Stomach (tissue), 4 donors: ENCODE measurements at regions not wholly inside any gene's neighbourhood (a gene's known extent, or its start where the extent isn't known, plus 50 kb on each side); places are given as distances from the start of the nearest gene placed in this dataset.

Experiments used
- CTCF ChIP-seq, 7 experiments: fragments of 450-650 bp in 4 of 7; fragments of 200-600 bp in 3 of 7; sonication (generic) in 3 of 7; IDR thresholded peaks; one replicate each; pipeline ENCODE4 v1.5.1; 2016 to 2019; ENCODE audit warnings: antibody characterized with exemption in 7 of 7, control low read depth in 2 of 7, mild to moderate bottlenecking in 1 of 7
- EP300 ChIP-seq: sonication (generic); formaldehyde crosslinking; IDR thresholded peaks from one replicate; pipeline ENCODE4 v1.6.1; 2017; ENCODE audit warnings: antibody characterized with exemption
- POLR2A ChIP-seq, 4 donors: fragments of 450-650 bp; IDR thresholded peaks; one replicate each; pipeline ENCODE4 v1.6.1; 2016; ENCODE audit warnings: antibody characterized with exemption in 4 of 4, control low read depth in 2 of 4, mild to moderate bottlenecking in 1 of 4, moderate library complexity in 1 of 4
- POLR2AphosphoS5 ChIP-seq, 3 donors: sonication (generic); formaldehyde crosslinking; IDR thresholded peaks; one replicate each; pipeline ENCODE4 v1.6.1; 2016; ENCODE audit warnings: antibody characterized with exemption in 3 of 3

GRCh38 chr14:87437158-87437557, 555.8 kb downstream of the GALC start:
- TF ChIP-seq CTCF (IDR thresholded peaks at IDR 0.05) (no peak), POLR2A (IDR thresholded peaks at IDR 0.05) (no peak), POLR2AphosphoS5 (IDR thresholded peaks at IDR 0.05) (no peak), EP300 (no peak)
